GM18498 (cell line): ENCODE measurements at regions not wholly inside any gene's neighbourhood (a gene's known extent, or its start where the extent isn't known, plus 50 kb on each side); places are given as distances from the start of the nearest gene placed in this dataset.

ENCODE experiments used
- ATAC-seq: cut with Tn5 transposase; IDR thresholded peaks from one replicate; pipeline ENCODE4 v1.9.1; 2021; ENCODE audit warnings: mild to moderate bottlenecking, moderate library complexity; ENCODE audit not compliant: unreplicated experiment

DNA sequence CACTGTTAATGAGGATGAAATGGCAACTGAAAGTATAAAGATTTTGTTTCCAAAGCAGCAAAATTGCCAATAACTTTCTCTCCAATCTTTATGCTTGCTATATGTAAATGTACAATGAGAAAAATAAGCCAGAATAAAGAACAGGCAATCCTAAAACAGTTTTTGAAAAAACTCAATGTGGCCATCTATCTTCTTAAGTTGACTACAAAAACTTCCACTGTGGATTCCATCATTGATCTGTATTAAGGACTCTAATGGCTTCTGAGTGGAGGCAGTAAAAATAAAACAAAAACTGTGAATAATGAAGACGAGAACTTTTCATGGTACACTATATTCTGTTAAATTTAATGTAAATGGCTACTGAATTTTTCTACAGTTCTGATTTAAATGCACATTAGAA, 382.9 kb downstream of the TMEM232 start:
- ATAC-seq, result no peak

- ATAC-seq, result no peak
Measured at GRCh38 chr5:110345623-110346022, 380.8 kb downstream of the TMEM232 start.

GRCh38 chr5:110346893-110347358, 379.5 kb downstream of the TMEM232 start:
- no peak for ATAC-seq

DNA sequence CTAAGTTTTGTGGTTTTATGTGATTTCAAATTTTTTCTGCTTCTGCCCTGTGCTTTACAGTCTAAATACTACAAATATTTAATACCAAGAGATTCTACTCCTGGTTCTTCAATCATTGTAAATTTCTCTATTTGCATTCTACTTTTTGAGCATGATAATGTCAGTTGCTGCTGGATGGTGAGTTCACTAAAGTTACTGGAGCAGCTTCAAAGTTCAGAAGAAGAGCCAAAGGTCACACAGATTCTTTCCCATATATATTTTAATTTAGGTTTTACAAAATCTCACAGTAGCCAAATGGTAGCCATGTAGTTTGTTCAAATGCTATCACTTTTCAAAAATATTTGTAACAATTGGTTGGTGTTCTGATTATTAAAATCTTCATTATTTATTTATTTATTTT, 378.7 kb downstream of the TMEM232 start:
- ATAC-seq, result no peak

DNA sequence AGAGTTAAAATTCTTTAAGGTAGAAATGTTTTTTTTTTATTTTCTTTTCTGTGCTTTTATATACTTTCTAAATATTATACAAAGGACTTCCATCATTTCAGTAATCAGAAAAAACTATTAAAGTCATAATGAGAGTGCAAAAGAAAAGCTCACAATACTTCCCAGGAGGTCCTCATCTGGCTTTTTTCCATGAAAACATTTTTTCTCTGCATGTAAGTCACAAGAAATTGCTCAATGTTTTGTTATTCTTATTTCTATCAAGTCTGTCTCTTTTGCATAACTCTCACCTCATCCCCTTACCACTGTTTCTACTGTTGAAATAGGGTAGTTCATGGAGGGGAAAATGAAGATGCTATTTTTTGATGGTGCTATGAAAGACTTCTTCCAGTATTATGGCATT, 375.0 kb downstream of the TMEM232 start:
- no peak for ATAC-seq

GRCh38 chr5:110354311-110354710, 372.2 kb downstream of the TMEM232 start:
- ATAC-seq, result no peak

- ATAC-seq, result no peak
Measured at GRCh38 chr5:110354915-110355644, 371.4 kb downstream of the TMEM232 start.

DNA sequence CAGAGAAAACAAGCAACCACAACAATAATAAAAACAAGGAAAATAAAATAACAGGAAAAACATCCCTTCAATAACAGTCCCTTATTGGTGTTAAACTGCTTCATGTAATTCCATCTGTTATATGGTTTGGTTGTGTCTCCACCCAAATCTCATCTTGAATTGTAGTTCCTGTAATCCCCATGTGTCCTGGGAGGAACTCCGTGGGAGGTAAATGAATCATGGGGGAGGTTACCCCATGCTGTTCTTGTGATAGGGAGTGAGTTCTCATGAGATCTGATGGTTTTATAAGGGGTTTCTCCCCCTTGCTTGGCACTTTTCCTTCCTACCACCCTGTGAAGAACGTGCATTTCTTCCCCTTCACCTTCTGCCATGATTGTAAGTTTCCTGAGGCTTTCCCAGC, 369.8 kb downstream of the TMEM232 start:
- ATAC-seq, result no peak

GRCh38 chr5:110359221-110359620, 367.2 kb downstream of the TMEM232 start:
- no peak for ATAC-seq

DNA sequence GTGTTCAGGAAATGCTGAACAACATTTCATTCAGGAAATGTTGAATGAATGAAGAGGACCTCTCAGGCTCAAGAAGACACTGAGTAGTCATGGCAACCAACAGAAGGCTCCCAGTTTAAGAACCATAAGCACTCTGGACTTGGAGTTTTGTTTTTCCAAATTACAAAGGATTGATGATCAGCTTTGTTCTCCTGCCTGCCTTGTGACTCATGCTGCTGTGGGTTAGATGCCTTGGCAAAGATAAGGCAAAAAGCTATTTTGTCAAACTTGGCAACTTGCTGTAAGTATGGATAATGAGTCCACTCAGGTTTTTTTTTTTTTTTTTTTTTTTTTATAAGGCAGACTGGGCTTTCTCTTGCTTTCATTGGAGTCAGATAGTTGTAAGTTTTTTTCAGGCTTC, 365.0 kb downstream of the TMEM232 start:
- no peak for ATAC-seq

DNA sequence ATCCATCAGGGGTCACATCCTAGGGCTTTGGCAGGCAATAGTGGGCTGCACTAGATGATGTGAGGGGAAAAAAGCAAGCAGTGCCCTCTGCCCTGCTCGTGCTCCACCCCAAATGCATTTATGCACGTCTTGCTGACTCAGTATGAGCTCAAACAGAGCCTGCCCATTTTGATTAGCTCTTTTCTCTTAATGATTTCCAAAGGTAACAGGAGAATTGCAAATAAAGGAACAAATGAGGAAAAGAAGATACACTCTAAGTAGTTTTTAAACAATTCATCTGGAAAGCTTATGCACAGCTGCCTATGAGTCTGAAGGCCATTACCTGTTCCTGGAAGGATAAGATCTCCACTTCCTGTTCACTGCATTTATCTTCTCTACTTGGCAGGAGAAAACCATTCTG, 364.2 kb downstream of the TMEM232 start:
- no peak for ATAC-seq

DNA sequence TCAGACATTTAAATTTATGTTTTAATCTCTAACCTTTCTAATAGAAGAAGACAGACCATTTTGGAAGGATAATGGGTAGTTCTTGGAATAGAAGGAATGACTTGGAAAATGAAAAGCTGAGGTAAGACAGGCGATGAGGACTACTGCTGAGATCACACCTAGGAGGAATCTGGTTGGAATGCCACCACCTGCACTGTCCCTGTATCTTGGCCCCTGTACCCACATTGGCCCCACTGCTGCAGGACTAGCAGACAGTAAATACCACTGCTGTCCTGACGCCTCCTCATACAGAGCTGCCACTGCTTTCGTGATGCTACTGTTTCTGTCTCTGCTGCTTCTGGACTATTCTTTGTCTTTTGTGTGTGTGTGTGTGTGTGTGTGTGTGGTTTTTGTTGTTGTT, 359.8 kb downstream of the TMEM232 start:
- no peak for ATAC-seq
